Gastrocnemius medialis (tissue), 4 donors: ENCODE measurements at regions not wholly inside any gene's neighbourhood (a gene's known extent, or its start where the extent isn't known, plus 50 kb on each side); places are given as distances from the start of the nearest gene placed in this dataset.

Experiments
- CTCF ChIP-seq, 5 experiments: fragments of 450-650 bp in 3 of 5; fragments of 200-600 bp in 2 of 5; sonication (generic) in 2 of 5; IDR thresholded peaks in 4 of 5; conservative IDR thresholded peaks in 1 of 5; 1 replicate in 4 of 5; 2 replicates in 1 of 5; pipeline ENCODE4 v1.5.1; 2016 to 2019; ENCODE audit warnings: antibody characterized with exemption in 5 of 5, mild to moderate bottlenecking in 3 of 5, moderate library complexity in 3 of 5
- POLR2A ChIP-seq, 2 donors: fragments of 450-650 bp; IDR thresholded peaks; one replicate each; pipeline ENCODE4 v1.6.1; 2017; ENCODE audit warnings: antibody characterized with exemption in 2 of 2, mild to moderate bottlenecking in 2 of 2, moderate library complexity in 2 of 2

GRCh38 chr3:56939834-56940233 lies 120.6 kb upstream of the SPATA12 start:
- TF ChIP-seq CTCF (IDR thresholded peaks at IDR 0.05 in 4 of 5, conservative IDR thresholded peaks at IDR 0.05 in 1 of 5) (no peak), POLR2A (IDR thresholded peaks at IDR 0.05) (no peak)
